Stimulated activated naive CD8-positive, alpha-beta T cell treated with anti-CD3 and anti-CD28 coated beads, Interleukin-15, amount 100 ng/mL, for 72 hours (primary cell): ENCODE measurements at regions not wholly inside any gene's neighbourhood (a gene's known extent, or its start where the extent isn't known, plus 50 kb on each side); places are given as distances from the start of the nearest gene placed in this dataset.

Experiments
- ATAC-seq: fragments of 150-1000 bp; cut with Tn5 transposase; 2 replicates; pipeline ENCODE4 v1.10.0; 2021; ENCODE audit warnings: mild to moderate bottlenecking, moderate library complexity
- DNase-seq, 2 donors: peaks; one replicate each; pipeline ENCODE4 v3.0.0; 2021 to 2022
- H3K27ac Mint-ChIP-seq, 2 donors: one replicate each; pipeline ENCODE4 v1.8.0; 2022; ENCODE audit warnings: mild to moderate bottlenecking in 2 of 2, mixed read lengths in 2 of 2, moderate library complexity in 2 of 2
- H3K27me3 Mint-ChIP-seq: one replicate; pipeline ENCODE4 v1.8.0; 2022; ENCODE audit warnings: mixed read lengths
- H3K4me1 Mint-ChIP-seq: one replicate; pipeline ENCODE4 v1.8.0; 2022; ENCODE audit warnings: mild to moderate bottlenecking, mixed read lengths
- H3K4me3 Mint-ChIP-seq, 2 donors: one replicate each; pipeline ENCODE4 v1.8.0; 2022; ENCODE audit warnings: mild to moderate bottlenecking in 2 of 2, mixed read lengths in 2 of 2, moderate library complexity in 1 of 2
- H3K9me3 Mint-ChIP-seq, 2 donors: one replicate each; pipeline ENCODE4 v1.8.0; 2022; ENCODE audit warnings: mixed read lengths in 2 of 2

- H3K4me1 Mint-ChIP-seq = no peaks in the 10 kb centered on the region
- no peaks in the 10 kb centered on the region for H3K9me3 Mint-ChIP-seq
- H3K27ac Mint-ChIP-seq = no peak overlapping the region
- ATAC-seq (peak; percentile 34), DNase-seq (no peak)
- no peak overlapping the region for H3K4me3 Mint-ChIP-seq
- peaks cover 18% of the 10 kb centered on the region for H3K27me3 Mint-ChIP-seq
Observed at GRCh38 chr3:159818399-159818798, 170.2 kb upstream of the IL12A start.

GRCh38 chr3:159818997-159819500 is 169.6 kb upstream of the IL12A start:
- ATAC-seq = no peak
- Mint-ChIP-seq H3K4me3 (no peak overlapping the region), H3K4me1 (no peaks in the 10 kb centered on the region), H3K27ac (no peak overlapping the region), H3K9me3 (no peaks in the 10 kb centered on the region), H3K27me3 (peaks cover 18% of the 10 kb centered on the region)
- DNase-seq = no peak

GRCh38 chr3:159819676-159820075 is 169.0 kb upstream of the IL12A start:
- H3K27ac Mint-ChIP-seq = no peak overlapping the region
- ATAC-seq = no peak
- peaks cover 18% of the 10 kb centered on the region for H3K27me3 Mint-ChIP-seq
- no peak overlapping the region for H3K4me3 Mint-ChIP-seq
- no peak for DNase-seq
- H3K9me3 Mint-ChIP-seq = no peaks in the 10 kb centered on the region
- H3K4me1 Mint-ChIP-seq = no peaks in the 10 kb centered on the region

- Mint-ChIP-seq H3K27ac (no peak overlapping the region), H3K4me3 (no peak overlapping the region), H3K9me3 (no peaks in the 10 kb centered on the region), H3K4me1 (no peaks in the 10 kb centered on the region), H3K27me3 (peaks cover 18% of the 10 kb centered on the region)
- ATAC-seq = no peak
- DNase-seq = no peak
Observed at GRCh38 chr3:159821110-159821509, 167.5 kb upstream of the IL12A start.

GRCh38 chr3:159821736-159822135 is 166.9 kb upstream of the IL12A start:
- no peak for ATAC-seq
- Mint-ChIP-seq H3K4me3 (no peak overlapping the region), H3K4me1 (no peaks in the 10 kb centered on the region), H3K27me3 (peaks cover 18% of the 10 kb centered on the region), H3K9me3 (no peaks in the 10 kb centered on the region), H3K27ac (no peak overlapping the region)
- no peak for DNase-seq

- Mint-ChIP-seq H3K4me3 (no peak overlapping the region), H3K27me3 (peaks cover 18% of the 10 kb centered on the region), H3K27ac (no peak overlapping the region), H3K9me3 (no peaks in the 10 kb centered on the region), H3K4me1 (no peaks in the 10 kb centered on the region)
- DNase-seq (no peak), ATAC-seq (no peak)
Observed at GRCh38 chr3:159823780-159824179, 164.9 kb upstream of the IL12A start.

GRCh38 chr3:159824333-159824732 is 164.3 kb upstream of the IL12A start:
- H3K4me1 Mint-ChIP-seq = no peaks in the 10 kb centered on the region
- no peak overlapping the region for H3K4me3 Mint-ChIP-seq
- no peak for DNase-seq

GRCh38 chr3:159825216-159825854 is 163.3 kb upstream of the IL12A start:
- Mint-ChIP-seq H3K4me1 (no peaks in the 10 kb centered on the region), H3K4me3 (no peak overlapping the region), H3K27me3 (peaks cover 18% of the 10 kb centered on the region), H3K9me3 (no peaks in the 10 kb centered on the region), H3K27ac (no peak overlapping the region)
- ATAC-seq (no peak), DNase-seq (no peak)

More at GRCh38 chr3:159824333-159824732, 164.3 kb upstream of the IL12A start:
- no peak for ATAC-seq
- no peak overlapping the region for H3K27ac Mint-ChIP-seq
- H3K9me3 Mint-ChIP-seq = no peaks in the 10 kb centered on the region
- H3K27me3 Mint-ChIP-seq = peaks cover 18% of the 10 kb centered on the region

GRCh38 chr3:159828542-159828943 is 160.1 kb upstream of the IL12A start:
- no peaks in the 10 kb centered on the region for H3K4me1 Mint-ChIP-seq
- no peaks in the 10 kb centered on the region for H3K27me3 Mint-ChIP-seq
- H3K27ac Mint-ChIP-seq = no peak overlapping the region
- DNase-seq (no peak), ATAC-seq (no peak)
- no peaks in the 10 kb centered on the region for H3K9me3 Mint-ChIP-seq
- no peak overlapping the region for H3K4me3 Mint-ChIP-seq

GRCh38 chr3:159829056-159829455 is 159.6 kb upstream of the IL12A start:
- DNase-seq (no peak), ATAC-seq (no peak)
- no peaks in the 10 kb centered on the region for H3K9me3 Mint-ChIP-seq
- no peak overlapping the region for H3K27ac Mint-ChIP-seq
- no peak overlapping the region for H3K4me3 Mint-ChIP-seq
- H3K4me1 Mint-ChIP-seq = no peaks in the 10 kb centered on the region
- no peaks in the 10 kb centered on the region for H3K27me3 Mint-ChIP-seq

- Mint-ChIP-seq H3K27ac (no peak overlapping the region), H3K27me3 (no peaks in the 10 kb centered on the region), H3K4me1 (no peaks in the 10 kb centered on the region), H3K4me3 (no peak overlapping the region), H3K9me3 (no peaks in the 10 kb centered on the region)
- ATAC-seq (no peak), DNase-seq (no peak)
Observed at GRCh38 chr3:159829539-159830227, 159.0 kb upstream of the IL12A start.

- Mint-ChIP-seq H3K9me3 (no peaks in the 10 kb centered on the region), H3K4me3 (no peak overlapping the region), H3K27me3 (no peaks in the 10 kb centered on the region), H3K4me1 (no peaks in the 10 kb centered on the region), H3K27ac (no peak overlapping the region)
- DNase-seq = no peak
- no peak for ATAC-seq
Observed at GRCh38 chr3:159830523-159831154, 158.0 kb upstream of the IL12A start.

GRCh38 chr3:159831466-159831865 is 157.2 kb upstream of the IL12A start:
- H3K27me3 Mint-ChIP-seq = no peaks in the 10 kb centered on the region
- DNase-seq = no peak
- no peaks in the 10 kb centered on the region for H3K9me3 Mint-ChIP-seq
- H3K4me3 Mint-ChIP-seq = no peak overlapping the region
- no peak overlapping the region for H3K27ac Mint-ChIP-seq
- no peaks in the 10 kb centered on the region for H3K4me1 Mint-ChIP-seq
- ATAC-seq = no peak

GRCh38 chr3:159832024-159832423 is 156.6 kb upstream of the IL12A start:
- Mint-ChIP-seq H3K27ac (no peak overlapping the region), H3K9me3 (no peaks in the 10 kb centered on the region), H3K27me3 (no peaks in the 10 kb centered on the region), H3K4me1 (no peaks in the 10 kb centered on the region), H3K4me3 (no peak overlapping the region)
- no peak for DNase-seq
- no peak for ATAC-seq

GRCh38 chr3:159835126-159835525 is 153.5 kb upstream of the IL12A start:
- no peak for DNase-seq
- no peak overlapping the region for H3K27ac Mint-ChIP-seq
- H3K4me3 Mint-ChIP-seq = no peak overlapping the region
- peaks cover 6% of the 10 kb centered on the region for H3K27me3 Mint-ChIP-seq
- H3K9me3 Mint-ChIP-seq = no peaks in the 10 kb centered on the region
- ATAC-seq = no peak
- H3K4me1 Mint-ChIP-seq = no peaks in the 10 kb centered on the region

- H3K4me1 Mint-ChIP-seq = no peaks in the 10 kb centered on the region
- DNase-seq = no peak
- no peak for ATAC-seq
- H3K27ac Mint-ChIP-seq = no peak overlapping the region
- no peaks in the 10 kb centered on the region for H3K9me3 Mint-ChIP-seq
- H3K4me3 Mint-ChIP-seq = no peak overlapping the region
- peaks cover 9% of the 10 kb centered on the region for H3K27me3 Mint-ChIP-seq
Observed at GRCh38 chr3:159837725-159838124, 150.9 kb upstream of the IL12A start.
